Left ventricle myocardium inferior (tissue), 1 donor: ENCODE measurements at regions not wholly inside any gene's neighbourhood (a gene's known extent, or its start where the extent isn't known, plus 50 kb on each side); places are given as distances from the start of the nearest gene placed in this dataset.

Experiments used
- DNase-seq: peaks from one replicate; pipeline ENCODE4 v3.0.0-alpha.2; 2020
- H3K27ac ChIP-seq: fragments of 200-600 bp; replicated peaks from 2 replicates; pipeline ENCODE4 v1.8.0; 2021
- H3K27me3 ChIP-seq: fragments of 200-600 bp; 2 replicates; pipeline ENCODE4 v1.8.0; 2021; ENCODE audit warnings: low read depth
- H3K36me3 ChIP-seq: fragments of 200-600 bp; 2 replicates; pipeline ENCODE4 v1.8.0; 2021
- H3K4me1 ChIP-seq: fragments of 200-600 bp; 2 replicates; pipeline ENCODE4 v1.8.0; 2021
- H3K4me3 ChIP-seq: fragments of 200-600 bp; 2 replicates; pipeline ENCODE4 v1.8.0; 2021; ENCODE audit warnings: mild to moderate bottlenecking, moderate library complexity
- H3K9me3 ChIP-seq: fragments of 200-600 bp; replicated peaks from 2 replicates; pipeline ENCODE4 v1.8.0; 2021
- intact Hi-C: fragments of 100-400 bp; cut with micrococcal nuclease; formaldehyde crosslinking; loops from one replicate; pipeline ENCODE4 v1.11.0; 2022
- TF ChIP-seq, protein P1 (sequence below): fragments of 200-600 bp; IDR thresholded peaks from 2 replicates; pipeline ENCODE4 v1.8.0; 2021; ENCODE audit warnings: antibody characterized with exemption, mild to moderate bottlenecking, borderline replicate concordance
- donor health status: DM: no; HTN: yes; CAD: no; lungs with severe emphysema.

DNA sequence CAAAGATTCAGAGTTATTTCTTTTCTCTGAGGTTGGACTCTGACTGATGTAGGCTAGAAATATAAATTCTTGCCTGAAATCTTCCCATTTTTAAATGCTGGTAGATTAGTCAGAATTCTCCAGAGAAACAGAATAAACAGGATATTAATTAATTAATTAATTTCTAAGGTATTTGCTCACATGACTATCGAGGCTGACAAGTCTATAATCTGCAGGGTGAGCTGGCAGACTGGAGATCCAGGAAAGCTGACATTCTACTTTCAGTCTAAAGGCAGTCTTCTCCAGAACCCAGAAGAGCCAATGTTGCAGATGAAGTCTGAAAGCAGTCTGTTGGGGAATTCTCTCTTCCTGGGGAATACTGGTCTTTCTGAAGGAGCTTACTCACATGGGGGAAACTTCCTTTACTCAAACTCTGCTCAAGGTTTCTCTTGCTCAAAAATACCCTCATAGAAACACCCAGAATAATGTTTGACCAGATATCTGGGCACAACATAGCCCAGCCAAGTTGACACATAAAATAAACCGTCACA, 189.7 kb downstream of the KIF20B start:
- Histone ChIP-seq H3K27me3 (peaks cover 5% of the 10 kb centered on the region), H3K4me3 (no peak overlapping the region), H3K36me3 (no peaks in the 10 kb centered on the region), H3K9me3 (peaks cover 4% of the 10 kb centered on the region), H3K27ac (no peak overlapping the region), H3K4me1 (no peaks in the 10 kb centered on the region)
- intact Hi-C loops, result no loop called here
- TF ChIP-seq, protein P1, sequence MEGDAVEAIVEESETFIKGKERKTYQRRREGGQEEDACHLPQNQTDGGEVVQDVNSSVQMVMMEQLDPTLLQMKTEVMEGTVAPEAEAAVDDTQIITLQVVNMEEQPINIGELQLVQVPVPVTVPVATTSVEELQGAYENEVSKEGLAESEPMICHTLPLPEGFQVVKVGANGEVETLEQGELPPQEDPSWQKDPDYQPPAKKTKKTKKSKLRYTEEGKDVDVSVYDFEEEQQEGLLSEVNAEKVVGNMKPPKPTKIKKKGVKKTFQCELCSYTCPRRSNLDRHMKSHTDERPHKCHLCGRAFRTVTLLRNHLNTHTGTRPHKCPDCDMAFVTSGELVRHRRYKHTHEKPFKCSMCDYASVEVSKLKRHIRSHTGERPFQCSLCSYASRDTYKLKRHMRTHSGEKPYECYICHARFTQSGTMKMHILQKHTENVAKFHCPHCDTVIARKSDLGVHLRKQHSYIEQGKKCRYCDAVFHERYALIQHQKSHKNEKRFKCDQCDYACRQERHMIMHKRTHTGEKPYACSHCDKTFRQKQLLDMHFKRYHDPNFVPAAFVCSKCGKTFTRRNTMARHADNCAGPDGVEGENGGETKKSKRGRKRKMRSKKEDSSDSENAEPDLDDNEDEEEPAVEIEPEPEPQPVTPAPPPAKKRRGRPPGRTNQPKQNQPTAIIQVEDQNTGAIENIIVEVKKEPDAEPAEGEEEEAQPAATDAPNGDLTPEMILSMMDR, result no peak
- no peak for DNase-seq

DNA sequence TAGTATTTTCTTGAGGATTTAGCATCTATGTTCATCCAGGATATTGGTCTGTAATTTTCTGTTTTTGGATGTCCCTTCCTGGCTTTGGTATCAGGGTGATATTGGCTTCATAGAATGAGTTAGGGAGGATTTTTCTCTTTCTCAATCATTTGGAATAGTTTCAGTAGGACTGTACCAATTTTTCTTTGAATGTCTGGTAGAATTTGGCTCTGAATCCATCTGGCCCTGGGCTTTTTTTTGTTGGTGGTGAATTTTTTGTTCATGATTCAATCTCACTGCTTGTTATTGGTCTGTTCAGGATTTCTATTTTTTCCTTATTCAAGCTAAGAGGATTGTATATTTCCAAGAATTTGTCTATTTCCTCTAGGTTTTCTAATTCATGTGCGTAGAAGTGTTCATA, 192.7 kb downstream of the KIF20B start:
- Histone ChIP-seq H3K9me3 (peaks cover 16% of the 10 kb centered on the region), H3K27ac (no peak overlapping the region), H3K4me3 (no peak overlapping the region), H3K27me3 (peaks cover 5% of the 10 kb centered on the region), H3K4me1 (no peaks in the 10 kb centered on the region), H3K36me3 (no peaks in the 10 kb centered on the region)
- intact Hi-C loops, result no loop called here
- no peak for DNase-seq
- TF ChIP-seq, protein P1, result no peak

DNA sequence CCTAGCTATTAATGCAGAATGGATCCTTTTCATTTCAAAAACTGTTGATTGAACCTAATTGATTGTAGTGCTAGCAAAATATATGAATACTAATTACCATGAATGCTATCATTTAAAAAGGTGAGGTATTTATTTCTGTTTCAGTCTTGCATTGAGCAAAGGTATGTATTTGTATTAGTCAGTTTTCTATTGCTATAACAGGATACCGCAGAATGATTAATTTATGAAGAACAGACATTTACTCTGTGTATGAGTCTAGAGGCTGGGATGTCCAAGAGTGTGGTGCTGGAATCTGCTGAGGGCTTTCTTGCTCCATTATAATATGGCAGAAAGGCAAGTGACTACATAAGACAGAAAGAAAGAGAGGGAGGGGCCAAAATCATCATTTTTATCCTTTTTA, 199.2 kb downstream of the KIF20B start:
- intact Hi-C loops, result no loop called here
- no peaks in the 10 kb centered on the region for H3K4me1 ChIP-seq
- no peak for DNase-seq
- no peak overlapping the region for H3K27ac ChIP-seq
- H3K27me3 ChIP-seq, result peaks cover 5% of the 10 kb centered on the region
- H3K9me3 ChIP-seq, result peaks cover 16% of the 10 kb centered on the region
- H3K36me3 ChIP-seq, result no peaks in the 10 kb centered on the region
- TF ChIP-seq, protein P1, result no peak
- H3K4me3 ChIP-seq, result no peak overlapping the region

DNA sequence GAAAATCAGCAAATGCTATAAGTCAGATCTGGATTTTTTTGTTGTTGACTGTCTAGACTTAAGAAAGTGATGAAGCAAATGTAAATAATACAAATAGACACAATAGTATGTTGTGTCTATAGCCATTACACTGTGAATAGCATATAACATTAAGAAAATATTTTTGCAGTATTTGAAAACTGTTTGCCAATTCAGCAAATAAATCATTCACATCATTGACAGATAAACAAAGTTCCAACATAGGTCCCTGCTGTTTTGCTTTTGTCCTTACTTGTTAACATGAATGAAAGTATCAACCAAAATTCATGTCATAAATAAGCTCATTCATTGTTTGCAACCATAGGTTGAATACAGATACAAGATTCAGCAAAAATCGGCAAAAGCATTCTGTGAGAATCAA, 200.5 kb downstream of the KIF20B start:
- H3K27ac ChIP-seq, result no peak overlapping the region

DNA sequence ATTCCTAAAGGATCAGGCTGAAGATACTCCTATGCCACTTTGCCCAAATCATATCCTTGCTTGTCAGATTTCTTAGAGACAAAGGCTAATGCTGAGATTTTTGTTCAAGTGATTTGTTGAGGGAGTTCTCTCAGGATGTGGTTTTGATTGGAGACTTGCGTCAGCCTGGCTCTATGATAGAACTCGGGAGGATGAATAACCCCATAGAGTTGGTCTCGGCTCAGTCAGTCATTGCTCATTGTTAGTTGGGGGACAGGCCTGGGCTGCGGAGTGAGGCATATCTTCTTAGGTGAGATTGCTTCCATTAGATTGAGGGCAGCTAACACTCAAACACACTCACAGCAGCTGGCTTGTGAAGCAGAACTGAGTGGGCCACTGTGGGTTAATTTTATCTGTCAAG, 203.4 kb downstream of the KIF20B start:
- H3K4me1 ChIP-seq, result no peaks in the 10 kb centered on the region

More for the DNA sequence above, 200.5 kb downstream of the KIF20B start:
- TF ChIP-seq, protein P1, result no peak
- intact Hi-C loops, result no loop called here
- Histone ChIP-seq H3K4me1 (no peaks in the 10 kb centered on the region), H3K4me3 (no peak overlapping the region), H3K9me3 (peaks cover 4% of the 10 kb centered on the region), H3K36me3 (no peaks in the 10 kb centered on the region), H3K27me3 (peaks cover 5% of the 10 kb centered on the region)
- DNase-seq, result no peak

More for the DNA sequence above, 203.4 kb downstream of the KIF20B start:
- Histone ChIP-seq H3K9me3 (peaks cover 8% of the 10 kb centered on the region), H3K27ac (no peak overlapping the region), H3K4me3 (no peak overlapping the region), H3K36me3 (no peaks in the 10 kb centered on the region), H3K27me3 (no peaks in the 10 kb centered on the region)
- TF ChIP-seq, protein P1, result no peak
- no peak for DNase-seq
- intact Hi-C loops, result no loop called here
